CD4-positive, alpha-beta T cell treated with Interleukin-17A for 1 hour (primary cell): ENCODE measurements at regions not wholly inside any gene's neighbourhood (a gene's known extent, or its start where the extent isn't known, plus 50 kb on each side); places are given as distances from the start of the nearest gene placed in this dataset.

Experiments
- DNase-seq: peaks from one replicate; pipeline ENCODE4 v3.0.0-alpha.2; 2020

DNA sequence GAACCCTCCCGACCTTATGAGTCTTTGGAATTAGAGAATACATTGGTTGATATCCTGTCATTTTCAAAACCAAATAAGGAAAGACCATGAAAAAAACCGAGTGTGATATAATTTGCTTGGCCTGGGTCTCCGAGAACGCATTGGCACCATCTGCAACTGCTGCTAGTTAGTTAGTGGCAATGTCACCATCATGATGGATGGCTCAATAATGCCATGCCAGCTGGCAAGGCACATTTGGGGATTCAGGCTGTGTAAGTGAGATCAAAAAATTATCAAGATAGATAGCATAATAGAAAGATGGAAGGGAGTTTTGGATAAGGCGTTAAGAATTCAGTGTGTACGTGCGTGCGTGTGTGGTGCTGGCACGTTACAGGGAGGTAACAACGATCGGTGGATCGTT, 134.7 kb upstream of the TCERG1L start:
- no peak for DNase-seq

DNA sequence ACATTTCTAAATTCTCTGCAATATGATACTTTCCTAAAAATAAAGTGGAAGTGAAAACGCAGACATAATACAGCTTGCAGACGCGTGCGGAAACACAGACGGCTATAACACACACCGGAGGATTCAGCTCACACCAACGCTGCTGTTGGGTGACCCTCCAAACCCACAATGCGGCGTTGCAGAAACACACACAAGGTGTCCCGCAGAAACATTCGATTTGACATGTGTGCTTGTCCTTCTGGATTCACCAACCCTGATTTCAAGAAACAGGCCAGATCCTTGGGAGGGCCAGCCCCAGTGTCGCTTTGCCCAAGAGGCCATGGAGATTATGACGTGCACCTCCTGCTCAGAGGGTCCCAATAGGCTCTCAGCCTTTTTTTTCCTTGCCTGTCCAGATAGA, 136.7 kb upstream of the TCERG1L start:
- no peak for DNase-seq

DNA sequence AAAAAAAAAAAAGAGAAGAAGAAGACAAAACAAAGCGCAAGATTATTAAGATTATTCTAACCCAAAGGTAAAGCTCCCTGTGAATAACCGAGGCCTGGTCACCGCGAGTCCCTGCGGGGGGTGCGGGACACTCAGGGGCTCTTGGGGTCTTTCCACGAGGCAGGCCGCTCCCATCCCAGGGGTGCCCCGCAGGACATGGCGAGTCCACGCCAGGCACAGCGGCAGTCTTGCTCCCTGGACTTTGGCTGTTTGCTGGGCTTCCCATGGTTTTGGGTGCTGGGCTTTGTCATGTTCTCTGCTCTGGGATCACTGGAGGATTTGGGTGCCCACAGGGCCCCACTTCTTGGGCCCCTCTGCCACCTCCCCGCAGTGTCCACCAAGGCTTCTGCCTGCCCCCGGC, 137.4 kb upstream of the TCERG1L start:
- DNase-seq, result no peak

DNA sequence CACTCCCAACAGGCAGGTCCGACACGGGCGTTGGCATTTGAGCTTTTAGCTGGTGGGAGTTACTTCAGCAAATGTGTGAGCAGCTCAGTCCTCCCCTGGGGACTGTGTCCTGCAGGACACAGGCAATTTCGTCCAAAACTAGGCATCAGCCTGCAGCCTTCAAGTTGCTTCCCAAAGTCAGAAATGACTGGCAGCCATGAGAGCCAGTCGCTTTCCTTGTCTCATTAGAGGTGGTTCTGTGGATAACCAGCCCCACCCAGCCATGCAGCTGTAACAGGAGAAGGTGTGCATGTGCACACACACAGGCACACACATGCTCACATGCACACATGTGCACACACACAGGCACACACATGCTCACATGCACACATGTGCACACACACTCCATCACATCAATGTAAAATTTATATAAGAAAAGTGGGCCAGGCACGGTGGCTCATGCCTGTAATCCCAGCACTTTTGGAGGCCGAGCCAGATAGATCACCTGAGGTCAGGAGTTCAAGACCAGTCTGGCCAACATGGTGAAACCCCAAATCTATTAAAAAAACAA, 138.8 kb upstream of the TCERG1L start:
- DNase-seq, result no peak

DNA sequence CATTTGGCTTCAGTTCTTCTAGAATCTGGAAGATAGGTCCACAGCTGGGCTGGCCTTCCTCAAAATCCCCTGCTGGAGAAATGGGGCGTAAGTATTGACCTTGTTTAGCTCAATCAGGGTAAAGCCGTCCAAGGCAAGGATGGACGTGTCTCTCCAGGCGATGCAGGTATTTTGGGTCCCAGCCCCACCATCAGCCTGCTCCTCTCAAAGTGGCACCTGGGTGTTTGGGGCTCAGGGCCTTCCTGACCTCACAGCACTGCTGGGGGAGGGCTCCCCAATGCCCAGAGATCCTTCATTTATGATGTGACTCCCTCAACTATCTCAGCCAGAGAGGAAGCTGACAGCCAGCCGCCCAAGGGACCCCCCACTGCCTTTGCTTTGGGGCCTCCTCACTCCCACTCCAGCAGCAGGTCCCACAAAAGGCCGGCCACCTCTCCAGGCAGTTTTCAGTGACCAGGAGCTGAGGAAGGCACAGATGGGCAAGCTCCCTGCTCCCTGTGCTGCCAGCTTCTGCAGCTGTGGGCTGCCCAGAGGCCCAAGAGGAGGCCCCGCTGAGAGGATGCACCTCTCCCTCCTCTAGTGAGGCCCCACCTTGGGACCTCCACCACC, 140.0 kb upstream of the TCERG1L start:
- DNase-seq, result no peak

DNA sequence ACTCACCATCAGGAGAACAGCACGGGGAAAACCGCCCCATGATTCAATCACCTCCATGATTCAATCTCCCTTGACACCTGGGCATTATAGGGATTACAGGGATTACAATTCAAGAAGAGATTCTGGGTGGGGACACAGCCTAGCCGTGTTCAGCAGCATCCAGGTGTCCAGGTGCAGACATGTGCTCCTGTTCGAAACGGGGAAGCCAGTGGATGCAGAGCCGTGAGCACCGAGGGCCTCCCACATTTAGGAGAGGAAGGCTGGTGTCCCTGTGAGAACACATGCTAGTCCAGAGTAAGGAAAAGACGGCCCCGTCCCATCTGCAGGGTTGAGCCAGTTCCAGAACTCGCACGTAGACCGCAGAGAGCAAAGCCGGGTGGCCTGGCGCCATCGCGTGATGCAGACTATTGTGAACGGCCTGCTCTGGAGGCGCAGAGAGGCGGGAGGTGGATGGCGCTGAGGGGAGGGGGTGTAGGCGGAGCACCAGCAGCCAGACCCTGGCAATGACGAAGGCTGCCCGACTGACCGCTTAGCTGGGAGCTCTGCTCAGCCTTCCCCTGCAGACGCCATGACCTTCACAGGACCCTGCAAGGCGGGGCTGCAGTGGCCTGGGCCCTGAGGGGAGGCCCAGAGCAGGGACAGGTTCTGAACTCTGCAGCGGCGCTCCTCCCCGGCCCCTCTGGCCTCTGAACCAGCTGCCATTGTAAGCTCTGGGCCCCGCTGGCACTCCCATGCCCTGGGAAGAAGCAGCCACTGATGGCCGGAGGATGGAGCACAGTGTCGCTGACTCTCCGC, 141.6 kb upstream of the TCERG1L start:
- no peak for DNase-seq

DNA sequence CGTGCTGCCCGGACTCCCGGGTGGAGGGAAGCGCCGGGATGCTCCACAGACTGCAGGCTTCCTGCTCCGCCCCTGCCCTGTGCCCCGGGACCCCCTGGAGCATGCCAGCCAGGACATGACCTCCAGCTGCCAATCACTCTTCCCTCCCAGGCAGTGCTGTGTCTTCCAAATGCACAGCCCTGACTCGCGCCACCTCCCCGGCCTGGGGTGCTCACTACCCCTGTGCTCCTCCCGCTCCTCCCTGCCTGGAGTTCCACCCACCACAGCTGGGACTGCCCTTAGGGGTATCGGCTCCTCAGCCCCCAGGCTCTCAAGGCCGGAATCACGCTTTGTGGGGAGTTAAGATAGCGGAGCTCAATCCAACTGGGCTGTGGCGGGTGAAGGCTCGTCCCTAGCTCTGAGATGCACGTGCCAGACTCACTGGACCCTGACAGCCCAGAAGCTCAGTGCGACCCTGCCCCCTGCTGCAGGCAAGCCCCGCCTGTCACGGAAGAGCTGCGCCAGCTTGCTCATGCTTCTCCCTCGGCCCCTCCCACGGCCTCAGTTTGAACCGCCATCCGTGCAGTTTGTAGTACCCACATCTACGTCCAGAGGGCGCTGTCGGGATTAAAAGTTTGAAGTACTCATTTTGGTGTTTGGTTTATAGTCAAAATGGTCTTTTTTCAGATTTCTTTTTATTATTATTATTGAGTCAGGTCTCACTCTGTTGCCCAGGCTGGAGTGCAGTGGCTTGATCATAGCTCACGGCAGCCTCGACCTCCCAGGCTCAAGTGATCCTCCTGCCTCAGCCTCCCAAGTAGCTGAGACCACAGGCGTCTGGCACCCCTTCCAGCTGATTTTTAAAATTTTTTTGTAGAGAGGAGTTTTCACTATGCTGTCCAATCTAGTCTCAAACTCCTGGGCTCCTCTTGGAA, 142.5 kb upstream of the TCERG1L start:
- peak; percentile 22 for DNase-seq

DNA sequence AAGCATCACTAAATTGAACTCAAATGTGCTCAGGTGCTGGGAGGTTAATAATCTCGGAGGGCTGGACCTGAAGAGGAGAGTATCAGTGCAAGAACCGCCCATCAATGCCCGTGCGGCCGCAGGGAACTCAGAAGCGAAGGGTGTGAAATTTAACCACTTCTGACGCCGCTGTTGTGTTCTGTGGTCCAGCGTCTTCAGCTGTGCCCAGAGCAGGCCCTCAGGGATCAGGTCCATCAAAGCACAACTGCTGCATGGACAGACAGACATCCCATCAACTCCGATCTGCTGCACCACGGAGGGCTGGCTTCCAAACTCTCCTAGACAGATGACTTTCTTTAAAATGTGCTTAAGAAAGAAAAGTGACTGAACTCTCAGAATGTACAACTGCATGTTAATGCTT, 144.9 kb upstream of the TCERG1L start:
- no peak for DNase-seq

DNA sequence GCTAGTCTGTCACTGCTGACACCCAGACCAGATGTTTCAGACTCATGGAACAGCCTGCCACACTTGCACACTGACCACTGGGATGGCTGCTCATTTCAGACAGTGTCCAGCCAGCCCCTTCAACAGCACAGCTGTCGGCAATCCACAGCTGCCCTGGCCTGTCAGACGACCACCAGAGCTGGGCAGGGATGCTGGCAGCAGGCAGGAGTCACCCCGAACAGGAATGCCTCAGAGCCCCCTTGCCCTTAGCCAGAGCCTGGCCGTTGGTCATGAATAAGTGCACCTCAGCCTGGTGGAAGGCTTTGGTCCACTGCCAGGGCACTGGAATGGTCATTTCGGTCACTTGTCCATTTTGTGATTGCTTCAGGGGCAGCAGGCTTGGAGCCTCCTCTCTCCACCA, 149.6 kb upstream of the TCERG1L start:
- DNase-seq, result no peak

DNA sequence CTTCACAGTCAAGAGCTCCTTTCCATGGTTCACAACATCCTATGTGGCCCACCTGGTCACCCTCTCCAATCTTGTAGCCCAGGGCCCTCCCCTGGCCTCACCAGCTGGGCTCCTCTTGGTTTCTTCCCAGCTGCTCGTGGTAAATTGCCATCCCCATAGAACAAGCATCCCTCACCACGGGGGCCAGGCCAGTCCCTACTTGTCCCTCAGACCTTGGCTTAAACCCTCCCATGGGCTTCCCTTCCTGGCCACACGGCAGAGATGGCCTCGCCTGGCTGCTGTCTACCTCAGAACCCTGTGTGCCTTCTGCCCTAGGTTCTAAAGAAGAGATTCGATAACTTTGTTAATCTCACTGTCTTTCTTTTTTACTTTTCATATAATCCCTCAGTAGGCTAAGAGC, 153.3 kb upstream of the TCERG1L start:
- no peak for DNase-seq

DNA sequence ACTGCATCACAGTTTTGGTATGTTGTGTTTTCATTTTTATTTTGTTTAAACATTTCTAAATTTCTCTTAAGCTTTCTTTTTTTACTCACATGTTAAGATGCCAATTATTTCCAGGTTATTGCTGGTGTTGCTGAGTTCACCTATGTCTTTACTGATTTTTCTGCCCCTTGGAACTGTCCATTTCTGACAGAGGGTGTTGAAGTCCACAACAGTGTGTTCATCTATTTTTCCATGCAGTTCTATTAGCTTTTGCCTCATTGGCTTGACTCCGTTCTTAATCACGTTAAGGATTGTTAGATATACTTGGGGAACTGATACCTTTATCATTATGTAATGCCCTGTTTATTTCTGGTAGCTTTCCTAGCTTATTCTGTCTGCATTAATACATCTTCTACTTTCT, 158.0 kb upstream of the TCERG1L start:
- no peak for DNase-seq

DNA sequence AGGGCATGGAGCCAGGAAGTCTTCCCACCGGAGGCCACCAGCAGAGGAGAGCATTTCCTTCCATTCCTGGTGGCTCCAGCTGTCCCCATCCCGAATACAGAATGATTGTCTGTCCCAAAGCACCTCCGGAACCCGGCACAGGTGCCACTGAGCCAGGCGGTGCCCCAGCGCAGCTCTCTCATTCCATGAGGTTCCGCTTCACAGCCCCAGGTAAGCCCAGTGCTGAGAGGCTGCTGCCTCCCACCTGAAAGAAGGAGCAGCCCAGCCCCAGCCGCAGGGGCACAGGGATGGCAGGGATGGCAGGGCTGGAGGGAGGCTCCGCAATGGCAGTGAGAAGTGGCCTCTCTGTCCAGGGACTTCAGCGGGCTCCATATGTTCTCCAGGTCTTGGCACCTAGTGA, 162.1 kb upstream of the TCERG1L start:
- no peak for DNase-seq

DNA sequence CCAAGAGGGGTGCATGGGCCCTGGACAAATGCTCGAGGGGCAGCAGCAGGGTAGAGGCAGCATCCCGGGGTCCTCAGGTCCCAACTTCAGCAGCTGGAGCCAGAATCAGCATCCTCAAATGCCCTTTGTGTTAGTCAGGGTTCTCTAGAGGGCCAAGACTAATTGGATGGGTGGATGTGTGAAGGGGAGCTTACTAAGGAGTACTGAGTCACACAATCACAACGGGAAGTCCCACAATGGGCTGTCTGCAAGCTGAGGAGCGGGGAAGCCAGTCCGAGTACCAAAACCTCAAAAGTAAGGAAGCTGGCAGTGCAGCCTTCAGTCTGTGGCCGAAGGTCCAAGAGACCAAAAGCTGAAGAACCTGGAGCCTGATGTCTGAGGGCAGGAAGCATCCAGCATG, 162.9 kb upstream of the TCERG1L start:
- DNase-seq, result no peak

DNA sequence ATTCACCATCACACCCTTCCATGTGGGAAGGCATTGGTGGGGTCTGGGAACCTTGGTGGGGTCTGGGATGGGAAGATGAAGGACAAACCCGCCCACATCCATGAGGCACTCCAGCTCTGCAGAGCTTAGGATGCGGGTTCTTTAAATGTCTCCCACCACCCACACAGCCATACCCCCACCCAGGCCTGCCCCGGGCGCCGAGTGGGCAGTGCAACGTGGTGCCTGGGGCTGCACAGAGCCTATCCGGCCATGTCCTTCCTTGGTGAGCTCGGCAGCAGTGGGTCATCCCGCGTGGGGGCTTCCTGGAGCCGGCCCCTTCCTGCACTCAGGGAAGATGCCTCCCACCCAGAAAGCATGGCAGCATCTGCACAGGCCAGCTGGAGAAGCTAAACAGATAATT, 163.5 kb upstream of the TCERG1L start:
- no peak for DNase-seq

DNA sequence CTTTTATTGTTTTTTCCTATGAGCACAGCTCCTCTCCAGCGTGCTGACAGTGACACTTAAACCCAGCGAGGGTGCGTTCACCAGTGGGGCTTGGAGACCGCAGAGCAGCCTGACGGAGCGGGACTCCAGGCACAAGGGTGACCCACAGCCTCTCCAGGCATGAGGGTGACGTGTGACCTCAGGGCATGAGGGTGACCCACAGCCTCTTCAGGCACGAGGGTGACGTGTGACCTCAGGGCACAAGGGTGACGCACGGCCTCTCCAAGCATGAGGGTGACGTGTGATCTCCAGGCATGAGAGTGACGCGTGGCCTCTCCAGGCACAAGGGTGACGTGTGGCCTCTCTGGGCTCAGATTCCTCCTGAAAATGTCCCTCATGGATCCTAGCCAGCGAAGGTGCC, 164.3 kb upstream of the TCERG1L start:
- no peak for DNase-seq

DNA sequence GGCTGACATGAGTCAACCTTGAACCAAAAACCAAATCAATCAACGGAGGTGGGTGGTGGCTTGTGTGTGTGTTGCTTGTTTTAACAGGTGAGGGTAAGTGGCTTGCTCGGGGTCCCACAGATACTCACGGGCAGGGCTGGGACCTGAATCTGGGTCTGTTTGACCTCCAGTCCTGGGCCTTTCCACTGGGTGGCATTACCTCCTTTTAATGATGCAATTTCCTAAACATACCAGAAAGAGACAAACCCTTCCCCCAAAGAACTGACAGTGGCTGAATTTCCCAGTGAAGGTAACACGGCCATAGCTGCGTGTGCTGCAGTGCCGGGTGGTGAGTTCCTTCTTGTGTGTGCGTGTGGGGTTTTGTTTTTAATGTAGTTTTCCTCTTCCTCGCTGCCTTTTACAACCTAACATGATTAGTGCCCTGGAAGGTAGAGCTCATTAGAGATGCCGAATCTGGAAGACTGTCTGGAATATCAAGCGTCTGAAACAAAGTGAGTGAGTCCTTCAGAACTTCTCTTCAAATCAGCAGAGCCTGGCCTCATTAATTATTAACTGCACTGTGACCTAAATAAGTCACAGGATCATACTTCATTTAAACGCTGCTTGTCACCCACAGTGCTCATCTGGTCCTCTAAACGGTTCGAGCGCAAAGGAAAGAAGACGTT, 166.1 kb upstream of the TCERG1L start:
- DNase-seq, result no peak

DNA sequence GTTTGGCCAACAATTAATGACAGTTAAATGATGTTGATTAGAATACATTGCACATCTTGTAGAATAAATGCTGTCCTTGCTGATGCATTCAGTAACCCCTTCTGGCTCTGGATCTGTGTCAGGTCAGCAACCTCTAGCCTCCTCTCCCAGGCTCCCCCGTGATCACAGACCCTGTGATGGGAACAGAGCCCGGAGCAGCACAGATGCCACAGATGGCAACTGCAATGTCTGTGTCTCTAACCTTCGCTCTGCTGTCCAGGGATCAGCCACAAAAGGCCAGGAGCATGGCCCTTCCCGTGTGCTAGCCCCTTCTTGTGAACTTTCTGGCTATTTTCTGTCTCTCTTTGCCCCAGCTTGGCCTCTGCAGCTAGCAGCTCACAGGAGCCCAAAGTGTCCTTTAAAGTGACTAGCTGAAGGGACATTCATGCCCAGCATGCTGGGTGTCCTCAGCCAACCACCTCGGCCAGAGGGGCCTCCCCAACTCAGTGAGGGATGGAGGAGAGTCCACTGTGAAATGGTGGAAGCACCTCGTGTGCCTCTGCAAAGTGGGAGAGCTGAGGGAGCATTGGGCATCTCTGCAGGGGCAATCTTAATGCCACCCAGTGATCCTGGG, 167.0 kb upstream of the TCERG1L start:
- DNase-seq, result no peak

DNA sequence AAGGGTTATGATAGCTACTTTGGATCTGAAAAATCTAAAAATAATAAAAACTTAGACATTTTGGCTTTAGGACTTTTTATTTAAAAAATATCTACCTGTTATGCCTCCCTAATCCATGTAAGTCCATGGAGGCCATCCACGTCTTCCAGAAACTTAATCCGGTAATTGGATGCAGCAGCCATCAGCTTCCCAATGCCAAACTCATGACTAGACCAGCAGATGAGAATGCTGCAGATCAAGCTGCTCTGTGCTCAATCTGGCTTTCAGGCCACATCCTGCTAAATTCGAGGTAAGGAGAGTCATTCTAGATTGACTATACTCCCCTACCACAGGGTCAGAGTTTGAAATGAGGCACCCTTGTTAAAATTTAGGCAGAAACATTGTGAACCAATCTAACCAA, 168.5 kb upstream of the TCERG1L start:
- DNase-seq, result no peak

DNA sequence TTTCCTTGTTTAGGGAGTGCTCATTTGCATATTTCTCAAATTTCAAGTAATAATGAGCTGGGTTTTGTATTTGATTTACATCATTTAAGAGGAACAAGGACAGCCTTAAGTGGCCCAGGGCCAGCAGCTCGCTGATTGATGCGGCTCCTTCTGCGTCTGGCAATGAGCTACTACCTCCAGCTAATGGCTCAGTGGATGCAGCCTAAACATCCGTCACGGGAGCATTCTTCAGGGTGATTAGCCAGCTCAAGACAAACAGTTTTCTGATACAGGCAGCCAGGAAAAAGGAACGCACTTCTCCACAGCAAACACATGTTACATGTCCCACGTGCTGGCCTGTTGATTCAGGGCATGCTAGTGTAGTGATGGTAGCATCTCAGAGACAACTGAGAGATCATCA, 169.3 kb upstream of the TCERG1L start:
- DNase-seq, result no peak

DNA sequence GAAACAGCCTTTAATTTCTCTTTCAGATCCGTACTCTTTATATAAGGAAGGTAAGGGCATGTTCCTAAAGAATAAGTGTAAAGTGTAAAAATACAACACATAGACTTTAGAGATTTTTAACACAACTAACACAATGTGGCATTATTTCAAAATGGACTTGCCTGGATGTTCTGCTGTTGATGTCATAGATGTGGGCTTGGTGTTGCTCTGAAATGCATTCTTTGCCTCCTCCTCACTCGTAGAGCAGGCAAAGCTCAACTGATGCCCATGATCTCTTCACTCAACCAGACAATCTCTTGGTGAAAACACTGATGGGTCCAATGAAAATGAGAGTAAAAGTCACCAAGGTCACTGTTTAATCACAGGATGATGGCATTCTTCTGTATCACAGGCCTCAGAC, 174.2 kb upstream of the TCERG1L start:
- DNase-seq, result no peak

DNA sequence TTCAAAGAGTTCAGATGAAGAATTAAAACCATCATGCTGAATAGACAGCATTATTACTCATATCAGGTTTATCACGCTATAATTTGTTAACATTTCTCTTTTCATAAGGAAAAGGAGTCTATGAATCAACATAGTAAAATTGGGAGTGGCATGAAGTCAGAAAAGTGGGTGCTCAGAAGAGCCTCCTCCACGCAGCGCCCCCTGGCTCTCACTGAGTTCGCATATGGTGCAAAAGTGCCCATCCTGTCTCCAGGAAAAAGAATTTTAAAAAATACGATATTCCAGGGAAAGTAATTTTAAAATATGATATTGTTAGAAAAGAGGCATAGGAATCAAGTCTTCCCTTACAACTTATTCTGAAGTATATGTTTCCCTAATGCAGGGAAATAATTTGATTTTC, 176.3 kb upstream of the TCERG1L start:
- no peak for DNase-seq

DNA sequence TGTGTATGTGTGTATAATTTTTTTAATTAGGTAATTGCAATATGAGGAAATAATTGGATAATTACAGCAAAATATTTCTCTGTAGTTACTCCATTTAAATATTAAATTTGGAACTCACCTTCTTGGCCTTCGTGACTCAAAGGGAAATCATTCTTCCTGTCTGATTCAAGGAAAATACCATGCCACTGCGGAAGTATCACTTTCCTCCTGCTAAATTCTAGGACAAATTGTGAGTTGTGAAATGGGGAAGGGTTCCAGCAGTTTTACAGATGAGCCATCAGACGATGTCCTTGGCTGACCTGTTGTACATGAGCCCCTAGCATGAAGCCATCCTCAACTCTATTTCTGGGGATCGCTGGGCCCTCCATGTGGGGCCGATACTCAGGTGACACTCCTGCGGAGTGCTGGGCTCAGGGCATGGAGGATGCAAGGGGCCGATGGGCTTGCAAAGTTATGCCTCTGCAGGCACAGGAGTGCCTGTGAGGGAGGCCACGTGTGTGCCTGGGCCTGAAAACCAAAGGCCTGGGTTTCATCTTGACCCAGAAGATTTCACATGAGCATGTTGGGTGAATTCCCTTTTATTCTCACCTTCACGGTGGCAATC, 179.6 kb upstream of the TCERG1L start:
- DNase-seq, result no peak
